Breast epithelium (tissue), 3 donors: ENCODE measurements at regions not wholly inside any gene's neighbourhood (a gene's known extent, or its start where the extent isn't known, plus 50 kb on each side); places are given as distances from the start of the nearest gene placed in this dataset.

ENCODE experiments used
- POLR2A ChIP-seq: fragments of 450-650 bp; IDR thresholded peaks from one replicate; pipeline ENCODE4 v1.6.1; 2016; ENCODE audit warnings: antibody characterized with exemption, mild to moderate bottlenecking, moderate library complexity
- TF ChIP-seq, protein P1 (sequence below), 3 donors: fragments of 450-650 bp; IDR thresholded peaks; one replicate each; pipeline ENCODE4 v1.5.1; 2016 to 2017; ENCODE audit warnings: antibody characterized with exemption in 3 of 3, mild to moderate bottlenecking in 3 of 3, moderate library complexity in 3 of 3

DNA sequence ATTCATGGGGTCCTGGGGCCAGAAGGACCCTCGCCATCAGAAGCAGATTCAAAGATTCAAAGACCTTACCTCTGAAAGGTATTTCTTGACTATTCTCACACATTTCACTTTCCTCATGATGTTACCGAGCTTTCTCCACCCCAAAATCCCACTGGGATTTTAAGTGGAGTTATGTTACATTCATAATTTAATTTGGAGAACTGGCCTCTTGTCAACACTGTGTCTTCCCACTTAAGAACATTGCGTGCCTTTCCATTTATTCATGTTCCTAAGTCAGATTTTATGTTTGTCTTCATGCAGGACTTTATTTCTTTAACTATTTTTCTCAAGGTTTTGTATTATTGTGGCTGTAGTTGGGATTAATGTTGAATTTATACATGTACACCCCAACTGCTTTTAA lies 123.5 kb upstream of the BMPER start:
- TF ChIP-seq, protein P1, sequence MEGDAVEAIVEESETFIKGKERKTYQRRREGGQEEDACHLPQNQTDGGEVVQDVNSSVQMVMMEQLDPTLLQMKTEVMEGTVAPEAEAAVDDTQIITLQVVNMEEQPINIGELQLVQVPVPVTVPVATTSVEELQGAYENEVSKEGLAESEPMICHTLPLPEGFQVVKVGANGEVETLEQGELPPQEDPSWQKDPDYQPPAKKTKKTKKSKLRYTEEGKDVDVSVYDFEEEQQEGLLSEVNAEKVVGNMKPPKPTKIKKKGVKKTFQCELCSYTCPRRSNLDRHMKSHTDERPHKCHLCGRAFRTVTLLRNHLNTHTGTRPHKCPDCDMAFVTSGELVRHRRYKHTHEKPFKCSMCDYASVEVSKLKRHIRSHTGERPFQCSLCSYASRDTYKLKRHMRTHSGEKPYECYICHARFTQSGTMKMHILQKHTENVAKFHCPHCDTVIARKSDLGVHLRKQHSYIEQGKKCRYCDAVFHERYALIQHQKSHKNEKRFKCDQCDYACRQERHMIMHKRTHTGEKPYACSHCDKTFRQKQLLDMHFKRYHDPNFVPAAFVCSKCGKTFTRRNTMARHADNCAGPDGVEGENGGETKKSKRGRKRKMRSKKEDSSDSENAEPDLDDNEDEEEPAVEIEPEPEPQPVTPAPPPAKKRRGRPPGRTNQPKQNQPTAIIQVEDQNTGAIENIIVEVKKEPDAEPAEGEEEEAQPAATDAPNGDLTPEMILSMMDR (IDR thresholded peaks at IDR 0.05) = no peak
- TF ChIP-seq POLR2A = no peak
